Upper lobe of right lung (tissue), 1 donor: ENCODE measurements at regions not wholly inside any gene's neighbourhood (a gene's known extent, or its start where the extent isn't known, plus 50 kb on each side); places are given as distances from the start of the nearest gene placed in this dataset.

ENCODE experiments used
- ATAC-seq: fragments of 200-7000 bp; cut with Tn5 transposase; one replicate; pipeline ENCODE4 v1.9.1; 2020; ENCODE audit warnings: mild to moderate bottlenecking, moderate library complexity
- DNase-seq: peaks from one replicate; pipeline ENCODE4 v3.0.0-alpha.2; 2020
- H3K27ac ChIP-seq: fragments of 200-600 bp; one replicate; pipeline ENCODE4 v1.8.0; 2022
- H3K27me3 ChIP-seq: fragments of 200-600 bp; one replicate; pipeline ENCODE4 v1.8.0; 2022; ENCODE audit warnings: mild to moderate bottlenecking
- H3K36me3 ChIP-seq: fragments of 200-600 bp; one replicate; pipeline ENCODE4 v1.8.0; 2022
- H3K4me1 ChIP-seq: fragments of 200-600 bp; one replicate; pipeline ENCODE4 v1.8.0; 2022
- H3K4me3 ChIP-seq: fragments of 200-600 bp; one replicate; pipeline ENCODE4 v1.8.0; 2022; ENCODE audit warnings: mild to moderate bottlenecking
- H3K9me3 ChIP-seq: fragments of 200-600 bp; one replicate; pipeline ENCODE4 v1.8.0; 2022
- CTCF ChIP-seq: fragments of 200-600 bp; IDR thresholded peaks from one replicate; pipeline ENCODE4 v1.8.0; 2022; ENCODE audit warnings: antibody characterized with exemption
- intact Hi-C: fragments of 100-400 bp; cut with DNase I; formaldehyde crosslinking; loops from one replicate; pipeline ENCODE4 v1.11.0; 2022
- donor health status: DM: no; HTN: yes; CAD: no; lungs with severe emphysema.

- no peak overlapping the region for H3K4me3 ChIP-seq
- no peaks in the 10 kb centered on the region for H3K27me3 ChIP-seq
- no peak for ATAC-seq
- no peaks in the 10 kb centered on the region for H3K4me1 ChIP-seq
- H3K9me3 ChIP-seq = no peaks in the 10 kb centered on the region
- H3K27ac ChIP-seq = no peak overlapping the region
- no peak for DNase-seq
- no peak for TF ChIP-seq CTCF
- intact Hi-C loops = no loop called here
- H3K36me3 ChIP-seq = no peaks in the 10 kb centered on the region
These were observed 178.7 kb downstream of the CEMIP2 start for GRCh38 chr9:71589612-71590011.

DNA sequence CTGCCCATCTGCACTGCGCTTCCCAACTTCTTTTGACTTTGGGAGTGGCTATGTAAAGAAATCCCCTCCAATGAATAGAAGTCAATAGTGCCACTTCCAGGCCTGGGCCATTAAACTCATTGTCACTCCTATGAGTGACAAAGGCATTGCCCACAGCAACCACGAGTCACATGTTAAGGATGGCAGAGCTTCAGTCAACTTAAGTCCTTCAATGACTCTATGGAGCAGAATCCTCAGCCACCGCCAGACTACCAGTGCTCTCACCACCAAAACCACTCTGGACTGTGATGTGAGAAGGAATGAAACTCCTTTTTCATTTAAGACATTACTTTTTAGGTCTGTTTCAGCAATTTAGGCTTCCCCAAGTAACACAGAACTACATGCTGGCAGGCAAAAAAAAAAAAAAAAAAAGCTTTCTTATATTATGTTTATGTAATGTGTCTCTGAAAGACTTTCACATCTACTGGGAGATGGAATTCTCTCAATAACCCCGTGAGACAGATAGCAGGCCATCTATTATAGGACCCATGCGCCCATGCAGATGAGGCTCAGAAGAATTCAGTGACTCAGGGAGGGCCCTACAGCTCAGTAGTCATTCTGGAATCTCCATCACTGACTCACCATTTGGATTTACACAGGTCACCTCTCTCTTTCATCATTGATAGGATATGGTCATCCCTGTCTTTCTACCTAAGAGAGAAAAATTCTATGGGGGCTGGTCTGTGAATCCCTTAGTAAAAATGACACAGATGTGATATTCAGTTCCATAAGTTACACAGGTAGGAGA lies 180.5 kb downstream of the CEMIP2 start:
- H3K9me3 ChIP-seq = no peaks in the 10 kb centered on the region
- ATAC-seq (no peak), DNase-seq (no peak)
- no peak overlapping the region for H3K4me3 ChIP-seq
- H3K27ac ChIP-seq = no peak overlapping the region
- no peaks in the 10 kb centered on the region for H3K4me1 ChIP-seq
- intact Hi-C loops = no loop called here
- H3K36me3 ChIP-seq = no peaks in the 10 kb centered on the region
- no peak for TF ChIP-seq CTCF
- H3K27me3 ChIP-seq = no peaks in the 10 kb centered on the region

DNA sequence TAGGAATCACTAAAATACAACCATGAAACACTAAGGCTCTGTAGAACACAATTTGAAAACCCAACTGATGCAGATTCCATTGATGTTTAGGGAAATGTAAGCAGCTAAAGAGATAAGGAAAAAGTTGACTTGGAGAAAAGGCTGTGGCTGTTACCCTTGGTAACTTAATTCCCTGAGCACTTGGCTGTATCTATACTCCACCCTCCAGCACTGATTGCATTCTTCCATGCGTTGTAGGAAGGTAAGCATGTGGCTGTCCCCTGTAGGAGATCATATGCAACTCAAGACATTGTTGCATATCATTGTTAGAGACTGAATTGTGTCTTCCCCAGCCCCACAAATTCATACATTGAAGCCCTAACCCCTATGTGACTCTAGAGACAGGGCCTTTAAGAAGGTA lies 184.5 kb downstream of the CEMIP2 start:
- ATAC-seq (no peak), DNase-seq (no peak)
- Histone ChIP-seq H3K9me3 (no peaks in the 10 kb centered on the region), H3K4me3 (no peak overlapping the region), H3K36me3 (no peaks in the 10 kb centered on the region), H3K27me3 (no peaks in the 10 kb centered on the region), H3K27ac (no peak overlapping the region), H3K4me1 (no peaks in the 10 kb centered on the region)
- intact Hi-C loops = no loop called here
- no peak for TF ChIP-seq CTCF

DNA sequence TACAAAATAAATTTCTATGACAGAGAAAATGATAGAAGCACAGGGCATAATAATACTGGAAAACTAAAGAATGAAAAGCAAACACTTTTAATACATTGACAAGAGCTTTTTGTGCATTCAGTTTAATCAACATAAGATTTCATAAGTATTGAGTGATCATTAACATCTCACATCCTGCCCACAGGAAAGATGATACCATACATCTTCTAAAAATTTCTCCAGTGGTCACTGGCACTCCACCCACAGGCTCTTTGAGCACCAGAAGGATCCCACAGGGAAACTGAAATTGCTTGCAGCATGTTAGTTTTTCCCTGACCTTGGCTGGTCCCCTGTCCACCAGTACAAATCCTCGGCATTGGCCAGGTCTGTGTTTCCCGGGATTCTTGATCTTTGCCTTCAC lies 186.0 kb downstream of the CEMIP2 start:
- no peak for DNase-seq
- no peaks in the 10 kb centered on the region for H3K4me1 ChIP-seq
- no peaks in the 10 kb centered on the region for H3K9me3 ChIP-seq
- H3K27ac ChIP-seq = no peak overlapping the region
- no peak for ATAC-seq
- TF ChIP-seq CTCF = no peak
- H3K4me3 ChIP-seq = no peak overlapping the region
- H3K27me3 ChIP-seq = no peaks in the 10 kb centered on the region
- H3K36me3 ChIP-seq = no peaks in the 10 kb centered on the region
- intact Hi-C loops = no loop called here

- intact Hi-C loops = no loop called here
- Histone ChIP-seq H3K4me3 (no peak overlapping the region), H3K36me3 (no peaks in the 10 kb centered on the region), H3K4me1 (no peaks in the 10 kb centered on the region), H3K9me3 (no peaks in the 10 kb centered on the region), H3K27ac (no peak overlapping the region), H3K27me3 (no peaks in the 10 kb centered on the region)
- no peak for TF ChIP-seq CTCF
- DNase-seq (no peak), ATAC-seq (no peak)
These were observed 187.2 kb downstream of the CEMIP2 start for GRCh38 chr9:71581101-71581500.

DNA sequence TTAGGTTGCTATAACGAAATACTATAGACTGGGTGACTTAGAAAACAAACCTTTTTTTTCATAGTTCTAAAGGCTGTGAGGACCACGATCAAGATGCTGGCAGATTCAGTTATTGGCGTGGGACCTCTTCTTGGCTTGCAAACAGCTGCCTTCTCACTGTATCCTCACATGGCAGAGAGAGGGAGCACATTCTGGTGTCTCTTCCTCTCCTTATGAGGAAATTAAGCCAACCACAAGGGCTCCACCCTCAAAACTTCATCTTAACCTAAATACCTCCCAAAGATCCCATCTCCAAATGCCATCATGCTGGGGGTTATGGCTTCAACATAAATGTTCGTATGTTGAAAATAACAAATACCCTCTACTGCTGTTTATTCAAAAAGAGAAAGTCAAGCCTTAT lies 197.1 kb downstream of the CEMIP2 start:
- ATAC-seq (no peak), DNase-seq (no peak)
- intact Hi-C loops = no loop called here
- H3K36me3 ChIP-seq = no peaks in the 10 kb centered on the region
- no peaks in the 10 kb centered on the region for H3K9me3 ChIP-seq
- no peak overlapping the region for H3K4me3 ChIP-seq
- TF ChIP-seq CTCF = no peak
- H3K4me1 ChIP-seq = no peaks in the 10 kb centered on the region
- no peak overlapping the region for H3K27ac ChIP-seq
- no peaks in the 10 kb centered on the region for H3K27me3 ChIP-seq
